Lower leg skin (tissue), 3 donors: ENCODE measurements at regions not wholly inside any gene's neighbourhood (a gene's known extent, or its start where the extent isn't known, plus 50 kb on each side); places are given as distances from the start of the nearest gene placed in this dataset.

ENCODE experiments used
- CTCF ChIP-seq, 3 donors: fragments of 450-650 bp; IDR thresholded peaks; one replicate each; pipeline ENCODE4 v1.5.1; 2016; ENCODE audit warnings: antibody characterized with exemption in 3 of 3, mild to moderate bottlenecking in 3 of 3, moderate library complexity in 2 of 3
- POLR2A ChIP-seq, 2 donors: fragments of 450-650 bp; IDR thresholded peaks; one replicate each; pipeline ENCODE4 v1.6.1; 2016 to 2017; ENCODE audit warnings: antibody characterized with exemption in 2 of 2, mild to moderate bottlenecking in 1 of 2, moderate library complexity in 1 of 2

GRCh38 chr10:2906974-2907373 is 160.4 kb upstream of the PFKP start:
- TF ChIP-seq CTCF (IDR thresholded peaks at IDR 0.05) (no peak), POLR2A (IDR thresholded peaks at IDR 0.05) (no peak)
